HFF-Myc (cell line): ENCODE measurements at regions not wholly inside any gene's neighbourhood (a gene's known extent, or its start where the extent isn't known, plus 50 kb on each side); places are given as distances from the start of the nearest gene placed in this dataset.

ENCODE experiments used
- DNase-seq: peaks from one replicate; pipeline ENCODE4 v3.0.0-alpha.2; 2011; ENCODE audit warnings: low read depth; ENCODE audit errors: extremely low read depth
- H3K4me3 ChIP-seq: replicated peaks from 2 replicates; pipeline ENCODE4 v1.5.1; 2011; ENCODE audit warnings: low read depth, mild to moderate bottlenecking, control low read depth, low read length
- CTCF ChIP-seq: IDR thresholded peaks from 2 replicates; pipeline ENCODE4 v1.5.1; 2012; ENCODE audit warnings: mild to moderate bottlenecking, low read depth, low read length, control low read depth; ENCODE audit errors: missing control alignments

DNA sequence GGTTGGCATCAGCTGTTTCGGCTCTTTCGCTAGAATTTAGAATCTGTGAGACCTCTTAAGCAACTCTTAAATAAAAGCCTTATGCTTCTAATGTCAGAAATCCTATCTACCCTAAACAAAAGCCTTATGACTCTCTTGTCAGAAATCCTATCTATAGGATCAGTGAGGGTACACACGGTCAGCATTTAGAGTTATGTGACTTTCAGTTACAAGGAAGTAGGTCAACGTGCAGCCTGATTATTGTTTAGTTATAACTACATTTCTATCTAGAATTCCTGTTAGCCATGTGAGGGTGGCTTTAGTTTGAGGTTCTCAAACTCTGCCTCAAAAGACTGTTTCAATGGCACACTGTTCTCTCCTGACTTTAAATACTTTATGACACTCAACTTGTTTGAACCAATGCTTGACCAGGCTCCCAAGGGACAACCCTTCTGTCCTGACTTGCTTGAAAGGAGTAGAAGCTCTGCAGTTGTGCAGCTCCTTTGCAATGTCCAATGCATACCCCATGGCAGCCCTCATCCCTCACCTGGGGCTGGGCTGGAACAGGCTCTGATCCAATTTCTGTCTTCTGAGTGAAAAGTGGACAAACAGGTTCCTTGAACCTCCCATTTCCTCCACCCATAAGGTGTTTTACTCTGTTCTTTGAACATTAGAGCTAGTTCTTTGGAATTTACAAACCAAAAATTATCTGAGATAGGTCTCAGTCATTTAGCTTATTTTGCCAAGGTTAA lies 251.6 kb upstream of the PIK3R1 start:
- no peak for TF ChIP-seq CTCF
- no peak overlapping the region for H3K4me3 ChIP-seq
- DNase-seq: no peak

- no peak overlapping the region for H3K4me3 ChIP-seq
- no peak for DNase-seq
- TF ChIP-seq CTCF: no peak
These were observed 254.6 kb upstream of the PIK3R1 start for GRCh38 chr5:67960939-67961338.

DNA sequence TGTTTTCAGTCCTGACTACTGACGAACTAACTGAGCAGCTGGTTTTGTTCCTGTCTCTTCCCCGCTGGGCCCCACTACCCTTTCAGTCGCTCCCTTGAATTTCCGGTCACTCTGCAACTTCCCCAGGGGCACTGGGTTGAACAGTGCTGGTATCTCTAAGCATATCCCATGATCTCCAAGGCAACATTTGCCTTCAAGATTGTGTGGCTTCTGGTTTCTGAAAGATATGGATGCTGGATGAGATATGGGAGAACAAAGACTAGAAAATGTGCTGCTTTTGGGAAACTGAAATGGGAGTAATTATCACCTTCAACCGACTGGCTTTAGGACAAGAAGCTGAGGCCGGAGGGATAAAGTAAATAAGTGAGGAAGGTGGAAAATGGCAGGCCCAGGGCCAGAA lies 258.2 kb upstream of the PIK3R1 start:
- no peak for TF ChIP-seq CTCF
- no peak overlapping the region for H3K4me3 ChIP-seq
- DNase-seq: no peak

- no peak for DNase-seq
- no peak for TF ChIP-seq CTCF
- no peak overlapping the region for H3K4me3 ChIP-seq
These were observed 261.2 kb upstream of the PIK3R1 start for GRCh38 chr5:67954351-67954750.

DNA sequence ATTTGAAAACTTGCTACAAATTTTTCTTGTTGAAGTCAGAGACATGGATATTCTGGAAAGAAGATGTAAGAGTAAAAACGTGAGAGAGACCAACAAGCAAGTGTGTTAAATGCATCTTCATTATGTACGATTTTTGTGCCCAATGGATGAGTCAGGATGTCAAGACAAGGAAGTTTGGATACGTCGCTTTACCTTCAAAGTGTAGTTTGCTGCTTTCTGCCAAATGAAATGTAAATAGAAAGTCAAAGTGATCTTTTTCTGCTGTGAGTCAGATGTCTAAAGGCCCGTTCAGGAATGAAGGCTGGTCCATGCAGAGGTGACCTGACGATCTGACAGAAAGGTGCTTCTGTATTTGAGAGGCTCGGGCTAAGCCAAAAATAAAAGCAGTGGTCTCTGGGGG lies 273.1 kb upstream of the PIK3R1 start:
- no peak for DNase-seq
- H3K4me3 ChIP-seq: no peak overlapping the region
- TF ChIP-seq CTCF: no peak

DNA sequence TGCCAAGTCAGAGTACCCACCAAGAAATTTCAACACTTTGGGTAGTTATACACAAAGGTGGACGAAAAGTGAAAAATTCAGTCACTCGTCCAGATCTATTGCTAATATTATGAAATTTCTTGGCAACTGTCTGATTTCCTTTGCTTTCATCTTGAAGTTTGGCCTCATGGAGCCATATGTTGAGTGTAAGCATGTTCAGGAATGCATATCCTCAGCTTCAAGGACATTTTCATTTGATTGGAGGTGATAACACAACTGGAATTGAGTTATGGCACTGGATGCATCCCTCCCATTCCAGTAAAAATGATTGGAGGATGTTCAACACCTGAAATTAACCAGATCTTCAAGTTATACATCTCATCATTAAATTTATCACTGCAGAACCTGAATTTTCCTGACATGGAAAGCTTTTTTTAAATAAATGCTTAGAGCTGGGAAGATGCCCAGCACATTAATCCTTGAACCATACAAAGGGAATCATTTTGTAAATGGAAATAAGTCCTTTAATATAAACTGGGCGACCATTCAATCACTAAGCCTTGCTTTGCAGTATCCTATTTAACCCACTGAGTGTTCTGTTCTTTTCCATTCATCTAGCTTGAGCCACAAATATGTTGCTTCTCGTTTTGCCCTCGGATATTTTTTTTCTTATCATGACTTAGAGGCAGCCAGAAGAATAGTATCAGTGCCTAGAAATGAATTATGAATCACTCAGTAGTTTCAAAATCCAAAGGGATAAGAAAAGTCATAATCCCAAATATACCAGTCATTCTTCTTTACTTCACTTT lies 273.7 kb upstream of the PIK3R1 start:
- DNase-seq: no peak
- H3K4me3 ChIP-seq: no peak overlapping the region
- no peak for TF ChIP-seq CTCF
